HUES48 (cell line): ENCODE measurements at regions not wholly inside any gene's neighbourhood (a gene's known extent, or its start where the extent isn't known, plus 50 kb on each side); places are given as distances from the start of the nearest gene placed in this dataset.

Experiments used
- H3K27ac ChIP-seq: one replicate; pipeline ENCODE4 v1.7.0; 2013; ENCODE audit warnings: low read depth, low read length, inconsistent platforms
- H3K27me3 ChIP-seq: 2 replicates; pipeline ENCODE4 v1.6.1; 2013; ENCODE audit warnings: mild to moderate bottlenecking, low read length; ENCODE audit not compliant: control insufficient read depth, insufficient read depth
- H3K36me3 ChIP-seq: 2 replicates; pipeline ENCODE4 v1.6.1; 2013; ENCODE audit warnings: low read length; ENCODE audit not compliant: control insufficient read depth, insufficient read depth
- H3K4me1 ChIP-seq: 2 replicates; pipeline ENCODE4 v1.6.1; 2013; ENCODE audit warnings: mild to moderate bottlenecking, low read length; ENCODE audit not compliant: control insufficient read depth, insufficient read depth
- H3K4me3 ChIP-seq: 2 replicates; pipeline ENCODE4 v1.5.1; 2013; ENCODE audit warnings: mild to moderate bottlenecking, low read depth, low read length
- H3K9ac ChIP-seq: 2 replicates; pipeline ENCODE4 v1.6.1; 2013; ENCODE audit warnings: mild to moderate bottlenecking, low read depth, low read length, moderate library complexity
- H3K9me3 ChIP-seq: 2 replicates; pipeline ENCODE4 v1.6.1; 2013; ENCODE audit warnings: low read length; ENCODE audit not compliant: control insufficient read depth, insufficient read depth

DNA sequence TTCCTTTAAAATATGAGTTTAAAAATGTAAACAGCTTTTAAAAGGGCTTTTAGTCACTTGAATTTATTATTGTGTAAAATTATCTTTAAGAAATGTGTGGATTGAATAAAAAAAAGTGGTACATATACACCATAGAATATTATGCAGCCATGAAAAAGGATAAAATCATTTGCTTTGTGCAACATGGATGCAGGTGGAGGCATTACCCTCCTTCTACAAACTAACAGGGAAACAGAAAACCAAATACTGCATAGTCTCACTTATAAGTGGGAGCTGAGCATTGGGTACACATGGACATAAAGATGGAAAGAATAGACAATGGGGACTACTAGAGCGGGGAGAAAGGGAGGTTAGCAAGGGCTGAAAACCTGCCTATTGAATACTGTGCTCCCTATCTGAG, 999.3 kb downstream of the SLITRK5 start:
- no peaks in the 10 kb centered on the region for H3K4me1 ChIP-seq
- no peak overlapping the region for H3K9ac ChIP-seq
- no peak overlapping the region for H3K27ac ChIP-seq
- no peaks in the 10 kb centered on the region for H3K27me3 ChIP-seq
- no peak overlapping the region for H3K4me3 ChIP-seq
- no peaks in the 10 kb centered on the region for H3K36me3 ChIP-seq
- no peaks in the 10 kb centered on the region for H3K9me3 ChIP-seq

DNA sequence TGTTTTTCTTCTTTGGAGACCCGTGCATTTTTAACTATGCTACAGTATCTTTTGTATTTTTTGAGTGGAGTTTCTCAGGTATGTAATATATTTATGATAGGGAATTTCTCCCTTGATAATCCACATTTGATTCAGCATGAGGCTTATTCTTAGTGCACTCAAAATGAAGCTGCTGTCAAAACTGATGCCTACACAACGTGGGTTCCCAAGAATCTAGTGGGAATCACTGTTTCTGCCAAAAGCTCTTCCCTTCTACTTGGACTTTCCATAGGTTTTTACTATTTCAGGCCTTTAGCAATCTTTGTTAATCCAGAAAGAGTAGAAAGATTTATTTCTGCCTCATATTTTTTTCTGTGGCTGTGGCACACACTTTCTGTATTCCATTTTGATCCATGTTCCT, 1003.7 kb downstream of the SLITRK5 start:
- Histone ChIP-seq H3K27ac (no peak overlapping the region), H3K9ac (no peak overlapping the region), H3K4me1 (no peaks in the 10 kb centered on the region), H3K9me3 (no peaks in the 10 kb centered on the region), H3K27me3 (no peaks in the 10 kb centered on the region), H3K36me3 (no peaks in the 10 kb centered on the region), H3K4me3 (no peak overlapping the region)

DNA sequence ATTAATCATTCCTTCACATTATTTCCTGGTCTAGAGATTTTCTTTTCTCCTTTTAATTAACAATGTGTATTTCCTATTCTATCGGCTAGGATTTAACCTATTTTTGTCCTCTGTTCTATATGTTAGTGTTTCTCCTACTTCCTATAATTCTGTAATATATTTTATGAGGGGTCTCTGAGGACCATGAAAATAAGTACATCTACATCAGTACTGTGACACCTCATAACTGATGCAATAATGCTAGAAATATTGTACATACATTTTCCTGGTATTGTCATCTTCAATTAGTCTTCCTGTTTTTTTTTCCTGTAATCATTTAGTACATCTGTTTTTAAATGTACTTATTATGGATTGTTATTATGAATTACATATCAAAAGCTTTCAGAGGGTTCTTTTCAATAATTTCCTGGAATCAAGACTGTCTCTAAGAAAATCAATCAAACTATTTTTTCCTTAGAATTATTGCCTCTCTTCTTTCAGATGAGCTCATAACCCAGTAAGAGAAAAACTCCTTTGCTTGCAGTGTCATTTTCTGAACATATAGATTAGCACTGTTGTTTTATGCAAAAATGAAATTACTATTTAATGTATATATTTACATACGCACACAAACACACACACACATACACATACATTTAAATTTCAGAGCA, 1004.3 kb downstream of the SLITRK5 start:
- no peak overlapping the region for H3K4me3 ChIP-seq
- no peak overlapping the region for H3K9ac ChIP-seq
- H3K36me3 ChIP-seq: no peaks in the 10 kb centered on the region
- no peaks in the 10 kb centered on the region for H3K27me3 ChIP-seq
- no peaks in the 10 kb centered on the region for H3K9me3 ChIP-seq
- no peak overlapping the region for H3K27ac ChIP-seq
- H3K4me1 ChIP-seq: no peaks in the 10 kb centered on the region

DNA sequence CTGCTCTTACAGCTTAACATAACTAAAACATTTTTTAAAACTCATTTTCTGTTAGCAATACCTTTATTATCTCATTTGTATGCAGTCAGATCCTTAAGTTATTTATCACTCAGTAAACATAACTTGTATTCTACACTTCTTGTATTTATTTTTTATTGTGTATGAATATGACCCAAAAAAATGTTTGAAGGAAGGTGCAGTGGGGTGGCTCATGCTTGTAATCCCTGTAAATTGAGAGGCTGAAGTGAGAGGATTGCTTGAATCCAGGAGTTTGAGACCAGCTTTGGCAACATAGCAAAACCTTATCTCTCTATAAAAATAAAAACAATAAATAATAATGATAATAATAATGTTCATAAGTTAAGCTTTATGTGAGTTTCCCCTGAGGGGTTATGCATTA, 1004.8 kb downstream of the SLITRK5 start:
- no peaks in the 10 kb centered on the region for H3K4me1 ChIP-seq
- no peak overlapping the region for H3K27ac ChIP-seq
- H3K36me3 ChIP-seq: no peaks in the 10 kb centered on the region
- H3K27me3 ChIP-seq: no peaks in the 10 kb centered on the region
- no peaks in the 10 kb centered on the region for H3K9me3 ChIP-seq
- no peak overlapping the region for H3K4me3 ChIP-seq
- H3K9ac ChIP-seq: no peak overlapping the region

DNA sequence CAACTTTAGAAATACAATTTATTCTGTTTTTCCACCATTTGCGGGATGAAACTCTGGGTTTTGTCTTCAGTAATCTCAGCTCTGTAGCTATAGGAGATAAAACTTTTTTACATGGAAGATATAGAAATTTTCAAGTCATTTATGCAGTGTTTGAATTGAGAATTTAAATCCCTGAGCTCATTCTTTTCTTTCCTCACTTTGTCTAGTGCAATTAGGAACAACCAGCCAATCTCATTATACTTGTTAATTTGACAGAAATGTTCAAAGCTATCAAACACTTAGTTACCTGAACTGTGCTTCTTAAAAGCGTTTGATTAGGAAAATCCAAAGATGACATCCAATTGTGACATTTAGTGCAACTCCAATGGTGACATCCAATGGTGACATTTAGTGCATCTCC, 1014.3 kb downstream of the SLITRK5 start:
- Histone ChIP-seq H3K36me3 (no peaks in the 10 kb centered on the region), H3K27me3 (no peaks in the 10 kb centered on the region), H3K9me3 (no peaks in the 10 kb centered on the region), H3K27ac (no peak overlapping the region), H3K4me1 (no peaks in the 10 kb centered on the region), H3K9ac (no peak overlapping the region), H3K4me3 (no peak overlapping the region)

DNA sequence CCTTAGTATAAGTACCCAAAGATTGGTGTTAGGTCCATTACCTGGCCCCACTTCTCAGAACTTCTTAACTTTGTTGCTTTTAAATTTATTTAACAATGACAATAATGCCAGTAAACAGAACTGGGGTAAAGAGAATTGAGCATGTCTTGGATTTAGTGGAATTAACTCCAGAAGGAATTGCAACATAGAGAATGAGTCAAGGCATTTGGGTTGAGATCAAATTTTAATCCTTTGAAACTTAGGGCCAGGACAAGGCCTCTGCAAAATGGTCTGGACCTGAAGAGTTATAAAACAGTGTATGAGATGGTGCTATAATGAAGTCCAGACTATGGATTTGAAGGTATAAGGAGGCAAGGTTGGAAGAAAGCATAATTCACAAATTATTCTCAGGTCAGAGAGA, 1030.4 kb downstream of the SLITRK5 start:
- no peaks in the 10 kb centered on the region for H3K4me1 ChIP-seq
- no peak overlapping the region for H3K27ac ChIP-seq
- H3K27me3 ChIP-seq: no peaks in the 10 kb centered on the region
- H3K36me3 ChIP-seq: no peaks in the 10 kb centered on the region
- no peak overlapping the region for H3K4me3 ChIP-seq
- no peaks in the 10 kb centered on the region; the same call in 1 of the 2 replicates for H3K9me3 ChIP-seq
- no peak overlapping the region for H3K9ac ChIP-seq

DNA sequence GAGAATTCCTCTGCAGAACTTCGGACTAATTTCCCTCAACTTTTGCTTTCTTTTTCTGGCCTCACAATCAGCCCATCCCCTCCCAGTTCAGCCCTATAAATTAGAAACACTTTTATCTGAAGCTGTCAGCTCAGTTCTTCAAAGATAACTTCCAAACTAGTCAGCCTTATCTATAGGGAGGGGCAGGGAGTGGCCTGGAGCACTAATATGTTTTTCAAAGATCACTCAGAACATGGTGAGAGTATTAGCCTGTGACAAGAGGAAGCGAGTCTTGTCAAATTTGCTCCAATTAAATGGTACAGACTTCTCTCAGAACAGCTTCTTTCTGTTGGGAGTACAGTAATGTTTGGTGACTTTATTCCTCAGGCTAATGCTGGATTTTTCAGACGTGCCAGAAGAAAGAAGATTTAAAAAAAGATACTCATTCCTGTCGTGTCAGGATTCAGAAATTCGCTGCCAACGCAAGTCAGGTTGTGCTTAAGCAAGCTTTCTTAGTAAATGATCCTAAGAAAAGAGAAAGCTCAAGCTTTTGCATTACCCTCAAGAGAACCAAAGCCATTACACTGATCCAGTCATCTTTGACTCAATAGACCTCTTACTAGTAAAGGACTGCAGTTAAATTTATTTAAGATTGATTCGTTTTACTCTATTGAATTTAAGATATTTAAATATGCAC, 1033.6 kb downstream of the SLITRK5 start:
- Histone ChIP-seq H3K9ac (no peak overlapping the region), H3K27me3 (no peaks in the 10 kb centered on the region), H3K27ac (no peak overlapping the region), H3K4me3 (no peak overlapping the region), H3K9me3 (no peaks in the 10 kb centered on the region), H3K4me1 (no peaks in the 10 kb centered on the region), H3K36me3 (no peaks in the 10 kb centered on the region)

DNA sequence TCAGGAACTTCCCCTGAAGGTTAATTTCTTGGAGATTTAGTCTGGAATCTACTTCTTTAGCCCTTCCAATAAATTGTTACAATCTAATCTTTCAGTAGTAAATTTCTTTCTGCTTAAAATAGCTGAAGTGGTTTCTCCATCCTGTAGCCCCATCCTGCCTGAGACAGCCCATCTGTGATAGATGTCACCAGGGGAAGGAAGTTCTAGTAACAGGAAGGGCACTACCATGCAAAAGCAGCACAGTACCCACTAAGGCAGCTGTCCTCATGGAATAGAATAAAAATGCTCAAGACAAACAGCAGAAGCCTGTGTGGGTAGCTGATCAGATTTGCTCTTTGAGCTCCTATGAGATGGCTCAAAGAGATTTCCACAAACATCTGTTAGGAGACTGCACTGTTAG, 1036.5 kb downstream of the SLITRK5 start:
- Histone ChIP-seq H3K4me3 (no peak overlapping the region), H3K9me3 (no peaks in the 10 kb centered on the region), H3K36me3 (no peaks in the 10 kb centered on the region), H3K4me1 (no peaks in the 10 kb centered on the region), H3K9ac (no peak overlapping the region), H3K27ac (no peak overlapping the region), H3K27me3 (no peaks in the 10 kb centered on the region)

DNA sequence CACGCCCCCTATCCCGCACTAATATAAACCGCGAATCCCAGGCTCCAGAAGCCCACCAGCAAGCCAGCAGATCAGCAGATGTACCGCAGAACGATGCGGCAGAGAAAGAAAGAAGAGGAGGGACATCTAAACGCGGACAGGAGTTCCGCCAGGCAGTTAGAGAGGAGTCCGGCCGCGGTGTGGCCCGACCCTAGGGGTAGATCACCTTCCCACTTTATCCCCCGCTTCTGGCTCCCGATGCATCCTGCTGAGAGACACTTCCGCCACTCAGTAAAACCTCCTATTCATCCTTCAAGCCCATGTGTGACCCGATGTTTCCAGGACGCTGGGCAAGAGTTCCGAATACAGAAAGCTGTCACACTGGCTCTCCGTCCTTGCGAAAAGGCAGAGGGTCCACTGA, 1046.8 kb downstream of the SLITRK5 start:
- H3K4me3 ChIP-seq: no peak overlapping the region
- no peaks in the 10 kb centered on the region for H3K36me3 ChIP-seq
- no peaks in the 10 kb centered on the region for H3K27me3 ChIP-seq
- H3K4me1 ChIP-seq: 0 out of 2 replicates have a peak, but pooled peaks cover 5% of the 10 kb centered on the region
- no peaks in the 10 kb centered on the region for H3K9me3 ChIP-seq
- H3K9ac ChIP-seq: no peak overlapping the region
- no peak overlapping the region for H3K27ac ChIP-seq

DNA sequence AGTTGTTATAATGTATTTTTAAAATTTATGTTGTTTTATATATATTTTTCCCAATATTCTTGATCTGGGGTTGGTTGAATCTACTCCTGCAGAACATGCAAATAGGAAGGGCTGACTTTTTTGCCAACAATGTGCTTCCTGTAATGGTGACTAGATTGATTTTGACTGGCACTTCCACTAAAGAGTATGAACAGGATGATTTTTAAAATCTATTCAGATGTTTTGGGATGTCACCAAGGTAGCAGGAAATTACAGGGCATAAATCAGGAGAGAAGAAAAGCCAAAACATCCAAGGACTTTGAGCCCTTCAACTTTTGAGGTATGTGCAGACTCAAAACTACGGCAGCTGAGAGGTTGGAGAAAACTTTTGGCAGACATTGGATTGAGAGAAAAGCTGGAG, 1047.6 kb downstream of the SLITRK5 start:
- Histone ChIP-seq H3K9ac (no peak overlapping the region), H3K27ac (no peak overlapping the region), H3K9me3 (no peaks in the 10 kb centered on the region), H3K4me1 (0 out of 2 replicates have a peak, but pooled peaks cover 1% of the 10 kb centered on the region), H3K36me3 (no peaks in the 10 kb centered on the region), H3K27me3 (no peaks in the 10 kb centered on the region), H3K4me3 (no peak overlapping the region)

DNA sequence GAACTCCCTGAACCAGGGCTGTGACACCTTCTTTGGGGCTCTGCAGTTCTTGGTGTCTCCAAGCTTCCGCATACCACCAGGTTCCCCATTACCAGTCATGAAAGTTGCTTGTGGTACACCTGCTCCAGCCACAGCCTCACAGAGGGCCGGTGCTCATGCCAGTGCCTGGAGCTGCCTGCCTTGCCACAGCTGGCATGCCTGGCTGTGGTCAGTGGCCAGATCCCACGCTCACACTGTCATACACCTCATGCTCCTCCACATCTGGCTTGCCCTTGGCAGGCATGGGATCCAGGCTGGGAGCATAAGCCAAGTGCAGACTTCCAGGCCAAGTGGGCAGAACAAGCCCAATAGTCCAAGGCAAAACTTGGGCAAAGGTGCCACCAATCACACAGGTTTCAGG, 1054.9 kb downstream of the SLITRK5 start:
- Histone ChIP-seq H3K36me3 (no peaks in the 10 kb centered on the region), H3K27ac (no peak overlapping the region), H3K27me3 (no peaks in the 10 kb centered on the region), H3K4me1 (no peaks in the 10 kb centered on the region), H3K4me3 (no peak overlapping the region), H3K9me3 (peaks cover 9% of the 10 kb centered on the region), H3K9ac (no peak overlapping the region)
